ENCODE measurements at regions not wholly inside any gene's neighbourhood (a gene's known extent, or its start where the extent isn't known, plus 50 kb on each side); places are given as distances from the start of the nearest gene placed in this dataset.

DNA sequence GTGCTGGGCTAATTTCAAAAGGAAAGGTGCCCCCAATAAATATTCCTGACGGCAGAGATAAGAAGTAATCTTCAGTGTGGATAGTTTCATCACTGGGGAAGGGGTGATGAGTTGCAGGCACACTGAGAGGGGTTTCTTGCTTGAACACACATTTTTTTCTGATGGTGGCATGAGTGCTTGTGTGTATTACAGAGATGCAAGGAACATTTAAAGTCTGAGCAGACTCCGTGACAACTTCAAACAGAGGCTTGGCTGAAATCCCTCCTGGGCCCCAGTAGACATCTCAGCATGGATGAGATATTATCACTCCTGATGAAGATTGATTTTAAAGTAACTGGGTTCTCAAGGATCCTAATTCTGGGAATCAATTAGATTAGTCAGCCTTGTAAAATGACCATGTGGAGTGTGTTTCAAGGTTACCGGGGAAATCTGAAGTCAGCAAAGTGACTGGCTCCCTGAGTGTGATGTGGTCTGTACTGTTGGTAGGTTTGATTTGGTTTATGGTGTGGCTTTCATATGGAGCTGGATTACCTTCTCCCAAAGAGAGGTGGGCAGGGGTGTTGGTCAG lies 435.8 kb upstream of the EEF2KMT start:
- WGBS, 2 experiments, result 93 to 98% methylated on average over 3 of the region's 3 CpGs
- no peak overlapping the region for H3K4me3 ChIP-seq (ENCODE audit: insufficient read depth, low read depth, low read length)
- H3K9me3 ChIP-seq (ENCODE audit: control insufficient read depth, low read length), result peaks cover 6% of the 10 kb centered on the region

DNA sequence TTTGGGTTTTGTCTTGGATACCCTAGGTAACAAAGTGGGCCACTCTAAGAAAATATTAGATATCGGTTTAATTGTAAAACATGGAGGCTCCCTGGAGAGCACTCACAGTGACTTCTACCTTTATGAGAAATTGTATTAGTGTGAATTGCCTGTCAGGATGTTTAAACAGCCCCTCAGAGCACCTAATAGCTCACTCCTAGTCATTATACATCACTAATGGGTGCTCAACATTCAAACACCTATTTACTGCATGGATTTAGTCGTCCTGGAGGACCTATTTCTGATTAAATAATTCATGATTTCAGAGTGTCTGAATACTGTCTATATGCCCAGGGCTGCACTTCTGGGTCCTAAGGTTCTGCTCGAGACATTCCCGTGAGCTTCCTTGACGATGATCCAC lies 430.2 kb upstream of the EEF2KMT start:
- Histone ChIP-seq H3K4me1 (ENCODE audit: control insufficient read depth, insufficient read depth, low read length) (peaks cover 6% of the 10 kb centered on the region), H3K36me3 (ENCODE audit: control insufficient read depth, insufficient read depth, low read length) (no peaks in the 10 kb centered on the region), H3K27me3 (ENCODE audit: control insufficient read depth, insufficient read depth, low read length, poor library complexity, severe bottlenecking) (no peaks in the 10 kb centered on the region), H3K9me3 (ENCODE audit: control insufficient read depth, low read length) (no peaks in the 10 kb centered on the region), H3K27ac (ENCODE audit: insufficient read depth, low read depth, low read length, poor library complexity, severe bottlenecking) (no peak overlapping the region), H3K4me3 (ENCODE audit: insufficient read depth, low read depth, low read length) (no peak overlapping the region)
- WGBS, 2 experiments, result 95 to 96% methylated on average over 5 of the region's 5 CpGs

More for the DNA sequence above, 435.8 kb upstream of the EEF2KMT start:
- H3K4me1 ChIP-seq (ENCODE audit: control insufficient read depth, insufficient read depth, low read length), result no peaks in the 10 kb centered on the region
- no peaks in the 10 kb centered on the region for H3K27me3 ChIP-seq (ENCODE audit: control insufficient read depth, insufficient read depth, low read length, poor library complexity, severe bottlenecking)
- no peak overlapping the region for H3K27ac ChIP-seq (ENCODE audit: insufficient read depth, low read depth, low read length, poor library complexity, severe bottlenecking)
- H3K36me3 ChIP-seq (ENCODE audit: control insufficient read depth, insufficient read depth, low read length), result no peaks in the 10 kb centered on the region

DNA sequence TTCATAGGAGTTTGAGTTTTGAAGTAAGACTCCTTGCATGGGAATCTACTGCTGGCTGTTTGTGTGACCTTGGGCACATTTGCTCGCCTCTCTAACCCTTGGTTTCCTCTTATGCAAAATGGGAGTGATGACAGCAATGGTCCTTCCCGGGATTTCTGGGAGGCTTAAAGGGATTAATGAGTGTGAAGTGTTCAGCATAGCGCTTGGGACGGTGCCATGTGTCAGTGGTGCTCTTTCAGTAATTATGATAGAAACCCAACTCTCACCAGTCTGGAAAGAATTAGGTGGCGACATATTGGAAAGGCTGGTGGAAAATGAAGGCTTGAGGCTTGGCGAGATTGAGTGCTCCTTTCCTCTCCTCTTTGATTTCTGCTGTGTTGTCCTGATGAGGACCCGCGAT lies 429.2 kb upstream of the EEF2KMT start:
- Histone ChIP-seq H3K27me3 (ENCODE audit: control insufficient read depth, insufficient read depth, low read length, poor library complexity, severe bottlenecking) (no peaks in the 10 kb centered on the region), H3K4me1 (ENCODE audit: control insufficient read depth, insufficient read depth, low read length) (peaks cover 6% of the 10 kb centered on the region), H3K9me3 (ENCODE audit: control insufficient read depth, low read length) (no peaks in the 10 kb centered on the region), H3K36me3 (ENCODE audit: control insufficient read depth, insufficient read depth, low read length) (no peaks in the 10 kb centered on the region), H3K4me3 (ENCODE audit: insufficient read depth, low read depth, low read length) (no peak overlapping the region), H3K27ac (ENCODE audit: insufficient read depth, low read depth, low read length, poor library complexity, severe bottlenecking) (no peak overlapping the region)
- WGBS, 2 experiments, result 92 to 93% methylated on average over 8 of the region's 8 CpGs

DNA sequence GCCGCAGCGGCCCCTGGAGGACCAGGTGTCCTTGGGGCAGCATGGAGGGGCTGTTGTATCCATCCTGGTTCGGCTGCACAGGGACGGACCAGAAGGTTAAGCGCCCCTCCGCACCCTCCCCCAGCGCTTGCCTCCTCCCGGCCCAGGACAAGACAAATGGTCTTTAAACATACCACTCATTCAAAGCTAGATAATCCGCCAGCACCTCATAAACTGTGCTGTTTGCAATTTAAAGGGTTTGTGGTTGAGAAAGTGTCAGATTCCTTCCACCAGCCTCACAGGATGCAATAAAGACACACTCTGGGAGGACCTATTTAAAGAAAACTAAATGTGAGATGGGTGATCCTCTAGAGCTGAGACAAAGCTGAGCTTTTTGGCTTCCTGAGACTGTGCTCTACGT lies 426.2 kb upstream of the EEF2KMT start:
- Histone ChIP-seq H3K27ac (ENCODE audit: insufficient read depth, low read depth, low read length, poor library complexity, severe bottlenecking) (no peak overlapping the region), H3K4me3 (ENCODE audit: insufficient read depth, low read depth, low read length) (no peak overlapping the region), H3K36me3 (ENCODE audit: control insufficient read depth, insufficient read depth, low read length) (no peaks in the 10 kb centered on the region), H3K4me1 (ENCODE audit: control insufficient read depth, insufficient read depth, low read length) (peaks cover 6% of the 10 kb centered on the region), H3K27me3 (ENCODE audit: control insufficient read depth, insufficient read depth, low read length, poor library complexity, severe bottlenecking) (no peaks in the 10 kb centered on the region), H3K9me3 (ENCODE audit: control insufficient read depth, low read length) (no peaks in the 10 kb centered on the region)
- WGBS, 2 experiments, result 61 to 66% methylated on average over 10 of the region's 10 CpGs

DNA sequence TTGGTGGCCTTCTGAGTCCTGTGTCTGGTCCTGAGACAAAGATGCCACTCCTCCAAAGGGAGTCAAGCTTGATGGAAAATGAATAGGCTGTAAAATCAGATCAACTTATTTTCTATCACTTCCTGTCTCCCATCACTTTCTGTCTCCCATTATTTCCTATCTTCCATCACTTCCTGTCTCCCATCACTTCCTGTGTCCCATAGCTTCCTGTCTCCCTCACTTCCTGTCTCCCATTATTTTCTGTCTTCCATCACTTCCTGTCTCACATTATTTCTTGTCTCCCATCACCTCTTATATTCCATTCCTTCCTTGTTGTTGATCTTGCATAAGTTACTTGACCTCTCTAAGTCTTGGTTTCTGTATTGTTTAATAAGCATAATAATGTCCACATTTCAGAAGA lies 418.5 kb upstream of the EEF2KMT start:
- Histone ChIP-seq H3K4me1 (ENCODE audit: control insufficient read depth, insufficient read depth, low read length) (peaks cover 17% of the 10 kb centered on the region), H3K27ac (ENCODE audit: insufficient read depth, low read depth, low read length, poor library complexity, severe bottlenecking) (no peak overlapping the region), H3K4me3 (ENCODE audit: insufficient read depth, low read depth, low read length) (no peak overlapping the region), H3K27me3 (ENCODE audit: control insufficient read depth, insufficient read depth, low read length, poor library complexity, severe bottlenecking) (no peaks in the 10 kb centered on the region), H3K9me3 (ENCODE audit: control insufficient read depth, low read length) (no peaks in the 10 kb centered on the region), H3K36me3 (ENCODE audit: control insufficient read depth, insufficient read depth, low read length) (no peaks in the 10 kb centered on the region)

DNA sequence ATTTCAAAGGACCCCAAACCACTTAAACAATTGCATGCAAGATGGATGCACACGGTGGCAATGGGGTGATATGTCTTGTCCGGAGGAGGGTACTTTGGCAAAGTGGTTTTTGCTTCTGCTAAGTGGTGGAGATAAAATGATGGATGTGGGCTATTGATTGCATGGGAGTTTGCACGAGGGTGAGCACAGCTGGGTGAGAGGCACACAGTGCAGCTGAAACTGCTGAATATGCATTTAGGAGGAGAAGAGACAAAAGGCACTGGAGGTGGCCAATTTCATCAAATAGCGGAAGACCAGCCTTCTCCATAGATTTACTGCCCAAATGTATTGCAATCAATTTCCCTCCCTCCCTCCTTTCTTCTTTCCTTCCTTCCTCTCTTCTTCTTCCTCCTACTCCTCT lies 414.4 kb upstream of the EEF2KMT start:
- no peak overlapping the region for H3K27ac ChIP-seq (ENCODE audit: insufficient read depth, low read depth, low read length, poor library complexity, severe bottlenecking)
- H3K4me1 ChIP-seq (ENCODE audit: control insufficient read depth, insufficient read depth, low read length), result peaks cover 26% of the 10 kb centered on the region

DNA sequence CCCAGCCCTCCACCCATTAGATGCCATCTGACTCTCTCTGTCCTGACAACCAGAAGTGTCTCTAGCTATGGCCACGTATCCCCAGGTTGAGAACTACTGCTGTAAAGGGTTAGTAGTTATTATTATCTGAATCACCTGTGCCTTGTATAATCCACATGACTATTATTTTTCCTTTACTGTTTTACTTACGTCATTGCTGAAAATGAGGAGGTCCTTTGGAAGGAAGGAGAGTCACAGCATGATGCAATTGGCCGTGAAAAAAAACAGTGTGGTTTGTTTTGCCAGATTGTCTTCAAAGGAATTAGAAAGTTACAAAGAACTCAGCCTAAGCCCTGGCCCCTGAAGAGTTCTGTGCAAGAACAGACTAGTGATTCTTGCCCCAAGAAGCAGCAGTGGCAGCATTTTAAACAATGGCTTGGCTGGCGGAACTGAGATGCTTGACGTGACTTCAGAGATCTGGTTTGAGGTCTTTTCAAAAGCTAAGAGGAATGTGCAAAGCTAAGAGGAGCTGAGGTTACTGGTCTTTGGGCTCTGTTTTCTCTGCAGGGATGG lies 413.3 kb upstream of the EEF2KMT start:
- Histone ChIP-seq H3K36me3 (ENCODE audit: control insufficient read depth, insufficient read depth, low read length) (no peaks in the 10 kb centered on the region), H3K27me3 (ENCODE audit: control insufficient read depth, insufficient read depth, low read length, poor library complexity, severe bottlenecking) (no peaks in the 10 kb centered on the region), H3K27ac (ENCODE audit: insufficient read depth, low read depth, low read length, poor library complexity, severe bottlenecking) (peak overlapping the region; percentile 86), H3K4me1 (ENCODE audit: control insufficient read depth, insufficient read depth, low read length) (peaks cover 26% of the 10 kb centered on the region), H3K4me3 (ENCODE audit: insufficient read depth, low read depth, low read length) (no peak overlapping the region), H3K9me3 (ENCODE audit: control insufficient read depth, low read length) (no peaks in the 10 kb centered on the region)
- 6 to 16% methylated on average over 4 to 5 of the region's 5 CpGs for WGBS, 2 experiments

More for the DNA sequence above, 414.4 kb upstream of the EEF2KMT start:
- no peaks in the 10 kb centered on the region for H3K9me3 ChIP-seq (ENCODE audit: control insufficient read depth, low read length)
- H3K36me3 ChIP-seq (ENCODE audit: control insufficient read depth, insufficient read depth, low read length), result no peaks in the 10 kb centered on the region
- H3K4me3 ChIP-seq (ENCODE audit: insufficient read depth, low read depth, low read length), result no peak overlapping the region
- 52 to 64% methylated on average over 4 of the region's 4 CpGs for WGBS, 2 experiments
- H3K27me3 ChIP-seq (ENCODE audit: control insufficient read depth, insufficient read depth, low read length, poor library complexity, severe bottlenecking), result no peaks in the 10 kb centered on the region

DNA sequence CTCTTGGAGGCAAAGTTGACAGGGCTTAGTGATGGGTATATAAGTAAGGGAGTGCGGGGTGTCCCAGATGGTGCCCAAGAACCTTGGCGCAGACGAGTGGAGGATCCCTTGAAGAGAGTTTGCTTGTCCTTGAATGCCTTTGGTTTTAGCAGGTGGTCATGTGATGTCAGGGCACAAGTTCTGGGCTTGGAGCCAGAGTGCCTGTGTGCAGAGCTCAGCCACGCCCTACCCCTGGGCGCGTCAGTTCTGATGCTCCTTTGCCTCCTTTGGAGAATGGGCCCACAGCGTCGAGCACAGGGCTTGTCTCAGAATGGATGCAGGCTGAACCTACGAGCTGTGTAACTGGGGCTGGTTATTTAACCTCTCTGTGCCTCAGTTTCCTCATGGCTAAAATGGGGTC lies 412.2 kb upstream of the EEF2KMT start:
- H3K36me3 ChIP-seq (ENCODE audit: control insufficient read depth, insufficient read depth, low read length), result no peaks in the 10 kb centered on the region
- H3K27me3 ChIP-seq (ENCODE audit: control insufficient read depth, insufficient read depth, low read length, poor library complexity, severe bottlenecking), result no peaks in the 10 kb centered on the region
- H3K4me3 ChIP-seq (ENCODE audit: insufficient read depth, low read depth, low read length), result no peak overlapping the region
- H3K9me3 ChIP-seq (ENCODE audit: control insufficient read depth, low read length), result no peaks in the 10 kb centered on the region
- H3K27ac ChIP-seq (ENCODE audit: insufficient read depth, low read depth, low read length, poor library complexity, severe bottlenecking), result no peak overlapping the region
- WGBS, 2 experiments, result 96 to 97% methylated on average over 9 of the region's 9 CpGs
- H3K4me1 ChIP-seq (ENCODE audit: control insufficient read depth, insufficient read depth, low read length), result peaks cover 26% of the 10 kb centered on the region

DNA sequence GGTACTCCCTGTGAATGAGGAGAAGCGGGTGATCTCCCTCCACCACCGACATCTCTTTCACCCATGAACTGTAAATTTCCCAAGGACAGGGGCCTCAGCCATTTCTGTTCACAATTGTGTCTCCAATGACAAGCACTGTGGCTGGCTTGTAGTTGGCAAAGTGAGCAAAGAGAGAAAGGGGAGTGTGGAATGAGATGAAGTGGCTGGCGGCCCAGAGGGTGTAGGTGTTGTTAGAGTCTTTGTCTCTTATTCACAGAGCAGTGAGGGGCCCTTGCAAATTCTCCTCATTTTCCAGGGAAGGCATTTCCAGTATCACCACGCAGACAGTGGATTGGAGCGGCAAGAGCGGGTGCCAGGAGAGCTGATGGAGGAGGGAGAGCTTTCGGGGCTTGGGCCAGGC lies 411.7 kb upstream of the EEF2KMT start:
- H3K36me3 ChIP-seq (ENCODE audit: control insufficient read depth, insufficient read depth, low read length), result no peaks in the 10 kb centered on the region
- no peaks in the 10 kb centered on the region for H3K27me3 ChIP-seq (ENCODE audit: control insufficient read depth, insufficient read depth, low read length, poor library complexity, severe bottlenecking)
- 95 to 96% methylated on average over 7 of the region's 7 CpGs for WGBS, 2 experiments
- no peaks in the 10 kb centered on the region for H3K9me3 ChIP-seq (ENCODE audit: control insufficient read depth, low read length)
- no peak overlapping the region for H3K27ac ChIP-seq (ENCODE audit: insufficient read depth, low read depth, low read length, poor library complexity, severe bottlenecking)
- H3K4me3 ChIP-seq (ENCODE audit: insufficient read depth, low read depth, low read length), result no peak overlapping the region
- peaks cover 26% of the 10 kb centered on the region for H3K4me1 ChIP-seq (ENCODE audit: control insufficient read depth, insufficient read depth, low read length)

DNA sequence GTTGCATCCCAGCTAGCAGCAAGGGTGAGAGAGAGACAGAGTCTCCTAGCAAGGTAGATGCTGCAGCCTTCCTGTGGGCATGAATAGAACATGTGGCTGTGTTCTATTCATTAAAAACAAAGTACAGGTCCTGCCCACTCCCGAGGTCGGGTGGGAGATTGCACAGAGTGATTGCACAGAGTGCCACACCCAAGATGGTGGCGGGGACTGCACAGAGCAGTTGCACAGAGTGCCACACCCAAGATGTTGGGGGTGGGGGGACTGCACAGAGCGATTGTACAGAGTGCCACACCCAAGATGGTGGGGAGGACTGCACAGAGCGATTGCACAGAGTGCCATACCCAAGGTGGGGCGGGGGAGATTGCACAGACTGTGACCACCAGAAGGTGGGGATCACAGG lies 410.8 kb upstream of the EEF2KMT start:
- Histone ChIP-seq H3K27ac (ENCODE audit: insufficient read depth, low read depth, low read length, poor library complexity, severe bottlenecking) (no peak overlapping the region), H3K36me3 (ENCODE audit: control insufficient read depth, insufficient read depth, low read length) (no peaks in the 10 kb centered on the region), H3K27me3 (ENCODE audit: control insufficient read depth, insufficient read depth, low read length, poor library complexity, severe bottlenecking) (no peaks in the 10 kb centered on the region), H3K4me1 (ENCODE audit: control insufficient read depth, insufficient read depth, low read length) (peaks cover 26% of the 10 kb centered on the region), H3K4me3 (ENCODE audit: insufficient read depth, low read depth, low read length) (no peak overlapping the region), H3K9me3 (ENCODE audit: control insufficient read depth, low read length) (no peaks in the 10 kb centered on the region)
- WGBS, 2 experiments, result 92 to 94% methylated on average over 6 of the region's 6 CpGs

DNA sequence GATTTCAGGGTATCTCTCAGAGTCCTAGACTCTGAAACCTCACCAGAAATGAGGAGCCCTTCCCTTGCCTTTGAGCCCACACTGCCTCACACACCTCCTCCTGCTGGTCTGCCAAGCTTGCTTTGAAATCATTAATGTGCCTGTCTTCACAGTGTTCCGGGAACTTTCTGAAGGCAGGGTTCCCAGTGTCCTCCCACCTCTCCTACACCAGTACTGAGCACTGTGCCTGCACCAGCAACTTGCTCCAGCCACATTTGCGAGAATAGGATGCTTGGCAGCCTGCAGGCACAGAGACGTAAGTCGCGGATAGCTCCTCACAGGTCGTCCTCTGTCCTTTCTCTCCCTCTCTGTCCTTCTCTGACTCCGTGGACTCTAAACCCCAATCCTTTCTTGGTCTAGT lies 408.4 kb upstream of the EEF2KMT start:
- WGBS, 2 experiments, result 86 to 88% methylated on average over 7 of the region's 7 CpGs
- H3K27me3 ChIP-seq (ENCODE audit: control insufficient read depth, insufficient read depth, low read length, poor library complexity, severe bottlenecking), result no peaks in the 10 kb centered on the region
- H3K4me3 ChIP-seq (ENCODE audit: insufficient read depth, low read depth, low read length), result no peak overlapping the region
- H3K27ac ChIP-seq (ENCODE audit: insufficient read depth, low read depth, low read length, poor library complexity, severe bottlenecking), result no peak overlapping the region
- peaks cover 9% of the 10 kb centered on the region for H3K4me1 ChIP-seq (ENCODE audit: control insufficient read depth, insufficient read depth, low read length)
- H3K36me3 ChIP-seq (ENCODE audit: control insufficient read depth, insufficient read depth, low read length), result no peaks in the 10 kb centered on the region
- no peaks in the 10 kb centered on the region for H3K9me3 ChIP-seq (ENCODE audit: control insufficient read depth, low read length)
